ENCODE measurements at regions not wholly inside any gene's neighbourhood (a gene's known extent, or its start where the extent isn't known, plus 50 kb on each side); places are given as distances from the start of the nearest gene placed in this dataset.
"Not testable (repeated sequence)": the region's sequence is repeated elsewhere in the genome, so short reads cannot be mapped to it uniquely, and the experiment has no call there.

DNA sequence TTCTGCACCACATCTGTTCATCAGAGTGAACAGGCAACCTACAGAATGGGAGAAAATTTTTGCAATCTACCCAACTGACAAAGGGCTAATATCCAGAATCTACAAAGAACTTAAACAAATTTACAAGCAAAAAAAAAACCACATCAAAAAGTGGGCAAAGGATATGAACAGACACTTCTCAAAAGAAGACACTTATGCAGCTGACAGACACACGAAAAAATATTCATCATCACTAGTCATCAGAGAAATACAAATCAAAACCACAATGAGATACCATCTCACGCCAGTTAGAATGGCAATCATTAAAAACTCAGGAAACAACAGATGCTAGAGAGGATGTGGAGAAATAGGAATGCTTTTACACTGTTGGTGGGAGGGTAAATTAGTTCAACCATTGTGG lies 59.1 kb upstream of the UBE2E2 start:
- TF ChIP-seq POLR2A (IDR thresholded peaks at IDR 0.05), result not testable (repeated sequence)
- TF ChIP-seq, protein P1, sequence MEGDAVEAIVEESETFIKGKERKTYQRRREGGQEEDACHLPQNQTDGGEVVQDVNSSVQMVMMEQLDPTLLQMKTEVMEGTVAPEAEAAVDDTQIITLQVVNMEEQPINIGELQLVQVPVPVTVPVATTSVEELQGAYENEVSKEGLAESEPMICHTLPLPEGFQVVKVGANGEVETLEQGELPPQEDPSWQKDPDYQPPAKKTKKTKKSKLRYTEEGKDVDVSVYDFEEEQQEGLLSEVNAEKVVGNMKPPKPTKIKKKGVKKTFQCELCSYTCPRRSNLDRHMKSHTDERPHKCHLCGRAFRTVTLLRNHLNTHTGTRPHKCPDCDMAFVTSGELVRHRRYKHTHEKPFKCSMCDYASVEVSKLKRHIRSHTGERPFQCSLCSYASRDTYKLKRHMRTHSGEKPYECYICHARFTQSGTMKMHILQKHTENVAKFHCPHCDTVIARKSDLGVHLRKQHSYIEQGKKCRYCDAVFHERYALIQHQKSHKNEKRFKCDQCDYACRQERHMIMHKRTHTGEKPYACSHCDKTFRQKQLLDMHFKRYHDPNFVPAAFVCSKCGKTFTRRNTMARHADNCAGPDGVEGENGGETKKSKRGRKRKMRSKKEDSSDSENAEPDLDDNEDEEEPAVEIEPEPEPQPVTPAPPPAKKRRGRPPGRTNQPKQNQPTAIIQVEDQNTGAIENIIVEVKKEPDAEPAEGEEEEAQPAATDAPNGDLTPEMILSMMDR (IDR thresholded peaks at IDR 0.05), result not testable (repeated sequence)
